Naive thymus-derived CD4-positive, alpha-beta T cell (primary cell): ENCODE measurements at regions not wholly inside any gene's neighbourhood (a gene's known extent, or its start where the extent isn't known, plus 50 kb on each side); places are given as distances from the start of the nearest gene placed in this dataset.

Experiments used
- ATAC-seq: fragments of 150-1000 bp; cut with Tn5 transposase; 2 replicates; pipeline ENCODE4 v1.10.0; 2021; ENCODE audit warnings: mild to moderate bottlenecking, moderate library complexity
- CTCF ChIA-PET: fragments of 350-600 bp; sonication (Branson Sonifier 250); formaldehyde crosslinking; loops from one replicate; lab custom pipeline; 2021; ENCODE audit warnings: antibody characterized with exemption; lab: Charles Lee
- POLR2A ChIA-PET: fragments of 350-600 bp; sonication (Branson Sonifier 250); formaldehyde crosslinking; loops from one replicate; lab custom pipeline; 2021; ENCODE audit warnings: antibody characterized with exemption, inconsistent platforms; lab: Charles Lee
- DNase-seq, 9 donors: peaks; one replicate each; pipeline versions ENCODE4 v3.0.0 to v3.0.0-alpha.2; 2020 to 2022; ENCODE audit warnings: mixed read lengths in 1 of 9
- H3K27ac ChIP-seq: one replicate; pipeline ENCODE4 v1.7.0; 2013; ENCODE audit warnings: mild to moderate bottlenecking, low read depth, low read length, moderate library complexity
- H3K27me3 ChIP-seq, 2 donors: one replicate each; pipeline ENCODE4 v1.7.0; 2013; ENCODE audit warnings: low read length in 2 of 2, mild to moderate bottlenecking in 2 of 2, moderate library complexity in 2 of 2; ENCODE audit not compliant: control insufficient read depth in 2 of 2, insufficient read depth in 2 of 2
- H3K36me3 ChIP-seq, 3 experiments: 1 replicate in 2 of 3; 2 replicates in 1 of 3; pipeline ENCODE4 v1.7.0; 2013; ENCODE audit warnings: low read length in 3 of 3, mild to moderate bottlenecking in 3 of 3, moderate library complexity in 1 of 3; ENCODE audit not compliant: insufficient read depth in 3 of 3, control insufficient read depth in 2 of 3
- H3K4me1 ChIP-seq, 2 donors: one replicate each; pipeline ENCODE4 v1.7.0; 2013; ENCODE audit warnings: low read length in 2 of 2, mild to moderate bottlenecking in 2 of 2, moderate library complexity in 1 of 2; ENCODE audit not compliant: control insufficient read depth in 2 of 2, insufficient read depth in 2 of 2
- H3K4me3 ChIP-seq: 2 replicates; pipeline ENCODE4 v1.7.0; 2013; ENCODE audit warnings: mild to moderate bottlenecking, low read length
- H3K9me3 ChIP-seq, 3 experiments: 1 replicate in 2 of 3; 2 replicates in 1 of 3; pipeline ENCODE4 v1.7.0; 2013; ENCODE audit warnings: low read length in 3 of 3; ENCODE audit not compliant: control insufficient read depth in 2 of 3
- H3K27ac Mint-ChIP-seq, 9 donors: one replicate each; pipeline ENCODE4 v1.8.0; 2020 to 2022; ENCODE audit warnings: mixed read lengths in 9 of 9, mild to moderate bottlenecking in 8 of 9, moderate library complexity in 5 of 9, inconsistent platforms in 2 of 9
- H3K27me3 Mint-ChIP-seq, 5 donors: one replicate each; pipeline ENCODE4 v1.8.0; 2021 to 2022; ENCODE audit warnings: mixed read lengths in 5 of 5, mild to moderate bottlenecking in 1 of 5
- H3K36me3 Mint-ChIP-seq, 5 donors: one replicate each; pipeline ENCODE4 v1.8.0; 2020 to 2022; ENCODE audit warnings: mixed read lengths in 5 of 5, mild to moderate bottlenecking in 3 of 5, inconsistent platforms in 1 of 5
- H3K4me1 Mint-ChIP-seq, 7 donors: one replicate each; pipeline ENCODE4 v1.8.0; 2020 to 2022; ENCODE audit warnings: mixed read lengths in 7 of 7, mild to moderate bottlenecking in 3 of 7, inconsistent platforms in 1 of 7
- H3K4me3 Mint-ChIP-seq, 10 donors: one replicate each; pipeline ENCODE4 v1.8.0; 2020 to 2022; ENCODE audit warnings: mild to moderate bottlenecking in 10 of 10, mixed read lengths in 10 of 10, moderate library complexity in 6 of 10, inconsistent platforms in 2 of 10
- H3K9me3 Mint-ChIP-seq, 11 donors: one replicate each; pipeline ENCODE4 v1.8.0; 2020 to 2022; ENCODE audit warnings: mixed read lengths in 11 of 11, mild to moderate bottlenecking in 4 of 11, inconsistent platforms in 1 of 11, moderate library complexity in 1 of 11
- intact Hi-C, 2 donors: fragments of 100-400 bp; cut with micrococcal nuclease; formaldehyde crosslinking; loops; one replicate each; pipeline ENCODE4 v1.15.1; 2023

DNA sequence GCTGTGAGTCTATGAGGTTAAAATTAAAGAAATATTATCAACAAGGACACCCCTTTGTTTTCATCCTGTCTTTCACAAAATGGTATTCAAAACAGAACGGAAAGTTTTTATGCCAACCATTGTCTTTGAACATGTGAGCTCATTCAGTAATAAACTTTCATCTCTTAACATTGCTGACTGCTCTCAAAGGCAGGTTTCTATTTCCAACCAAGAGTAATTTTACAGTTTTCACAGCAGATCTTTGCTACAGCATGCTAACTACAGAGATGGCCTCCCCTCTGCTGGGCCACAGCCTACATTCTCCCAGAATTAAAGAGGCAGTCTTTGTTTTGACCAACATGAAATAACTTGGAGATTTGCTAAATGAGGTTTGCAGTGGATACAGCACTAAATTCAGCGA, 101.5 kb downstream of the DMRT2 start:
- DNase-seq (no peak), ATAC-seq (no peak)
- intact Hi-C loops = no loop called here
- Histone ChIP-seq H3K4me1 (no peaks in the 10 kb centered on the region), H3K36me3 (no peaks in the 10 kb centered on the region), H3K27me3 (no peaks in the 10 kb centered on the region), H3K9me3 (no peaks in the 10 kb centered on the region), H3K27ac (no peak overlapping the region), H3K4me3 (no peak overlapping the region)
- Mint-ChIP-seq H3K4me1 (peaks cover 0 to 1% (median 0%) of the 10 kb centered on the region in 7 donors), H3K9me3 (peaks cover 0 to 18% (median 2%) of the 10 kb centered on the region in 11 donors), H3K4me3 (no peak overlapping the region), H3K27me3 (peaks cover 0 to 11% (median 3%) of the 10 kb centered on the region in 5 donors), H3K27ac (no peak overlapping the region), H3K36me3 (peaks cover 0 to 2% (median 0%) of the 10 kb centered on the region in 5 donors)
- ChIA-PET POLR2A (no interaction called here), CTCF (no interaction called here)

DNA sequence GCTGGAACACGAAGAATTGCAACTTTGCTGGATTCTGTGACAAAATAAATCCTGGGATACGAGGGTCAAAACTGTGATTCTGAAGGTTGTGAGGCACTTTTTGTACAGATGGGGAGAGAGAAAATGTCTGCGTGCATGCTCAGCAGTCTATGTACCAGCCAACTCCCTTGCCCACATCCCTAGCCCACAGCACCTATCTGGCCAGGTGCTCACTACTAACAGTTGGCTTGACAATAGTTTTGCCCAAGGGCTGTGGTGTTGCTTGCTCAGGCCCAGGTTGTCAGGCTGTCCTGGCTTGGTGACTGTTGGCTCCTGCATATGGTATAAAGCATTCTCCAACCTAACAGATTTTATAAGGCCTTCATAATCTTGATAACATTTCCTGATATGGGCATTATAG, 102.0 kb downstream of the DMRT2 start:
- H3K36me3 ChIP-seq = no peaks in the 10 kb centered on the region
- H3K9me3 ChIP-seq = no peaks in the 10 kb centered on the region
- H3K27ac ChIP-seq = no peak overlapping the region
- no peak overlapping the region for H3K27ac Mint-ChIP-seq
- ATAC-seq (no peak), DNase-seq (no peak)
- H3K9me3 Mint-ChIP-seq = peaks cover 0 to 15% (median 0%) of the 10 kb centered on the region in 11 donors
- no peaks in the 10 kb centered on the region for H3K4me1 ChIP-seq
- POLR2A ChIA-PET = no interaction called here
- peaks cover 0 to 1% (median 0%) of the 10 kb centered on the region in 7 donors for H3K4me1 Mint-ChIP-seq
- no peak overlapping the region for H3K4me3 Mint-ChIP-seq
- CTCF ChIA-PET = no interaction called here
- H3K36me3 Mint-ChIP-seq = no peaks in the 10 kb centered on the region
- intact Hi-C loops = no loop called here
- no peak overlapping the region for H3K4me3 ChIP-seq
- no peaks in the 10 kb centered on the region for H3K27me3 ChIP-seq
- H3K27me3 Mint-ChIP-seq = peaks cover 0 to 12% (median 4%) of the 10 kb centered on the region in 5 donors

DNA sequence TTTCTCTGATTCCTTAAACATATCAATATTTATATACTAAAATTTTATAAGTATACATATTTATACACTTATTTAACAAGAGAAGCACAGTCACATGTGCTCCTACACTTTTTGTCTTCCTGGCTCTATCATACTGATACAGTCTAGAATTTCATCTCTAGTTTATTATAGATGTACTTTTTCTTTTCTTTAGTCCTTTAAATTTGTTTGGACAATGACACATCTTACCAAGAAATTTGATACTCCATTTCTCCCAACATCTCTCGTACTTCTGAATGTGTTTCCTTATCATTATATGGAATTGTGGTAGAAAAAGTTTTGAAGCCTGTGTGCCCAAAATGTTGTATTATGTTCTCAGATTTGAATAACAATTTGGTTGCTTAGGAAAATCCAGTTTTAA, 104.6 kb downstream of the DMRT2 start:
- H3K27ac Mint-ChIP-seq = no peak overlapping the region
- Histone ChIP-seq H3K9me3 (no peaks in the 10 kb centered on the region), H3K27ac (no peak overlapping the region), H3K27me3 (no peaks in the 10 kb centered on the region), H3K36me3 (no peaks in the 10 kb centered on the region), H3K4me3 (no peak overlapping the region), H3K4me1 (no peaks in the 10 kb centered on the region)
- ChIA-PET POLR2A (no interaction called here), CTCF (no interaction called here)
- peaks cover 0 to 1% (median 0%) of the 10 kb centered on the region in 7 donors for H3K4me1 Mint-ChIP-seq
- intact Hi-C loops = no loop called here
- H3K9me3 Mint-ChIP-seq = peaks cover 0 to 15% (median 0%) of the 10 kb centered on the region in 11 donors
- DNase-seq (no peak), ATAC-seq (no peak)
- H3K36me3 Mint-ChIP-seq = no peaks in the 10 kb centered on the region
- H3K27me3 Mint-ChIP-seq = peaks cover 0 to 14% (median 4%) of the 10 kb centered on the region in 5 donors
- no peak overlapping the region for H3K4me3 Mint-ChIP-seq

DNA sequence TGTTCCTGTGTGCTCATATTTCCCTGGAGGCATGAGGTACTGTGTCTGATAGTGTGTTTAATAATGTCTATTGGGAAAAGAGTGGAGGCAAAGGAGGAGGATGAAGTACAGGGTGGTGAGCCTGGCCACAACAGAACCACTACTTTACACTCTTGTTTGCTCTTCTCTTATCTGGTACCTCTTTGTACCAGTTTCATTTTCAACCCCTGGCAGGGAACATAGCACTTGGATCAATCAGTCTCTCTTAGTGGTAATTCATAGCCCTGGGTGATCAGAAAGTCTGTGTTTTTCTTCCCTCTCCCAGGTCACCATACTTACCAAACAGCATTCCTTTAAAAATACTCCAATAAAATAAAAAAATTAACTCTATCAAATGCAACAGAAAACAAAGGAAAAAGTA, 105.4 kb downstream of the DMRT2 start:
- Mint-ChIP-seq H3K27ac (no peak overlapping the region), H3K9me3 (peaks cover 0 to 10% (median 0%) of the 10 kb centered on the region in 11 donors), H3K4me3 (no peak overlapping the region), H3K4me1 (peaks cover 0 to 1% (median 0%) of the 10 kb centered on the region in 7 donors), H3K27me3 (peaks cover 0 to 14% (median 4%) of the 10 kb centered on the region in 5 donors), H3K36me3 (no peaks in the 10 kb centered on the region)
- H3K9me3 ChIP-seq = no peaks in the 10 kb centered on the region
- H3K4me3 ChIP-seq = no peak overlapping the region
- ATAC-seq (no peak), DNase-seq (no peak)
- H3K27ac ChIP-seq = no peak overlapping the region
- H3K36me3 ChIP-seq = no peaks in the 10 kb centered on the region
- CTCF ChIA-PET = no interaction called here
- POLR2A ChIA-PET = no interaction called here
- no peaks in the 10 kb centered on the region for H3K27me3 ChIP-seq
- no peaks in the 10 kb centered on the region for H3K4me1 ChIP-seq
- intact Hi-C loops = no loop called here

DNA sequence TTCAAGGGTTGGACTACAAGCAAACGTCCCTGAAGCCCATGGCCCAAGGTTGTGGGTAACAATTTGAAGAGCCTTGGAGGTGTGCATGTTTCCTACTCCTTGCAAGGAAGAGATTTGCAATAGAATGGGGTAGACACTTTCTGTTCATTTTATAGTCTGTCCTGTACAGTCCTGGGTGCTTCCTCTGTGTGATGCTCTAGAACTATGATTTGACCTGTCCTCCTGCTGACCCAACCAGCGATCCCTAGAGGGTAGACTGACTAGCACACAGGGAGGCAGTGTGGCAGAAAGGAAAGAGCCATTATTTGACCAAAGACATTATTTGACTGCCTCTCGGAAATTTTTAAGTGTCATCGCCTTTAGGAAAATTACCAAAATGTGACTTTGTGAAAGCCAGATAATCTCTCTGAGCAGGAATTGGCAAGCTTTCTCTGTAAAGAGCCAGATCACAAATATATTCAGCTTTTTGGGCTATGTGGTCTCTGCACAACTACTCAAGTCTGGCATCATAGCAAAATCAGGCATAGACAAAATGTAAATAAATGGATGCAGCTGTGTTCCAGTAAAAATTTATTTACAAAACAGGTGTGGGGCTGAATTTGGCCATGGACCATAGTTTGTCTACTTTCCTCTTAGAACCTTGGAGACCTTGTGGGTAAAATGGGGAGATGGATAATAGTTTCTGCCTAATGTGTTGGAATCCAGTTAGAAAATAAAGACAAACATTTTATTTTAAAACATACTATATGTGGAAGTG, 106.8 kb downstream of the DMRT2 start:
- Mint-ChIP-seq H3K36me3 (no peaks in the 10 kb centered on the region), H3K27ac (no peak overlapping the region), H3K4me3 (no peak overlapping the region), H3K27me3 (peaks cover 0 to 15% (median 11%) of the 10 kb centered on the region in 5 donors), H3K4me1 (peaks cover 0 to 1% (median 0%) of the 10 kb centered on the region in 7 donors), H3K9me3 (peaks cover 0 to 10% (median 0%) of the 10 kb centered on the region in 11 donors)
- no peaks in the 10 kb centered on the region for H3K36me3 ChIP-seq
- DNase-seq (no peak), ATAC-seq (no peak)
- no peak overlapping the region for H3K27ac ChIP-seq
- intact Hi-C loops = no loop called here
- H3K9me3 ChIP-seq = no peaks in the 10 kb centered on the region
- ChIA-PET CTCF (no interaction called here), POLR2A (no interaction called here)
- no peaks in the 10 kb centered on the region for H3K27me3 ChIP-seq
- no peak overlapping the region for H3K4me3 ChIP-seq
- no peaks in the 10 kb centered on the region for H3K4me1 ChIP-seq

DNA sequence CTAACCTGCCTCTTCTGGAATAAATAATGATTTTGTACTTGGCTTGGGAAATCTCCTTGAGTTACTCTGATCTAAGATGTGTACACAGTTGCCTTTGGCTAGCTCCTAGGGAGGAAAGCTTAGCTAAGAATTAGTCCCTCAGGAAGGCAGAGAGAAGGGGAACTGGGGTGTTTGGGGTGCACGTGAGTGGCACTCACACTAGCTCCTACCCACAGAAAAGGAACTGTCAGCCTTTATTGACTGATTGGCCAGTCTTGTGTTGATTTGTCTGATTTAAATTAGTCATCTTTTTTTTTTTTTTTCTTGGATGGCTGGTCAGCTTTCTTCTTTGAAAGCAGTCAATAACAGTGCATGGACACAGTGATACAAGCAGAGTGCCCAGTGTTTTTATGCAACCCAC, 107.7 kb downstream of the DMRT2 start:
- H3K36me3 ChIP-seq = no peaks in the 10 kb centered on the region
- H3K9me3 Mint-ChIP-seq = peaks cover 0 to 10% (median 0%) of the 10 kb centered on the region in 11 donors
- no peaks in the 10 kb centered on the region for H3K36me3 Mint-ChIP-seq
- no peak overlapping the region for H3K27ac ChIP-seq
- H3K4me1 Mint-ChIP-seq = peaks cover 0 to 1% (median 0%) of the 10 kb centered on the region in 7 donors
- no peak overlapping the region for H3K27ac Mint-ChIP-seq
- no peak overlapping the region for H3K4me3 Mint-ChIP-seq
- H3K27me3 Mint-ChIP-seq = peaks cover 0 to 15% (median 11%) of the 10 kb centered on the region in 5 donors
- intact Hi-C loops = no loop called here
- no peak overlapping the region for H3K4me3 ChIP-seq
- ChIA-PET POLR2A (no interaction called here), CTCF (no interaction called here)
- DNase-seq (no peak), ATAC-seq (no peak)
- no peaks in the 10 kb centered on the region for H3K9me3 ChIP-seq
- H3K27me3 ChIP-seq = no peaks in the 10 kb centered on the region
- H3K4me1 ChIP-seq = no peaks in the 10 kb centered on the region

DNA sequence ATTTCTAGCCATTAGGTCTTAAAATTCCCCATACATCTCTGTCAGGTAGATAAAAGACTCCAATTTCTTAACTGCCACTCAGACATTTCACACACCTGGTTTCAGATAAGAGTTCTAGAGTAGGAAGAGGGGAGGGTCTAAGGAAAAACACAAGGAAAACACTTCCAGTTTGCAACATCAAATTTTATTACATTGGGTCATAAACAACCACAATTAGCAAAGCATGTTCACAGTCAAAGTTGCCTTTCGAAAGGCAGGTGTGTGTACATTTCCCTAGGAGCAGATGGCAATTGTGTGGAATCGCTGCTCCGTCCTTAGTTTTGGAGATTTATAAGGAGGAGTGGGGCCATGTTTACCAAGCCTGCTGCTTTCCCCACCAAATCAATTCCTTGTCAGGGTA, 120.8 kb downstream of the DMRT2 start:
- peaks cover 0 to 8% (median 0%) of the 10 kb centered on the region in 7 donors for H3K4me1 Mint-ChIP-seq
- H3K36me3 ChIP-seq = no peaks in the 10 kb centered on the region
- CTCF ChIA-PET = no interaction called here
- H3K27me3 Mint-ChIP-seq = peaks cover 0 to 19% (median 3%) of the 10 kb centered on the region in 5 donors
- POLR2A ChIA-PET = no interaction called here
- intact Hi-C loops = no loop called here
- peaks cover 0 to 13% (median 0%) of the 10 kb centered on the region in 5 donors for H3K36me3 Mint-ChIP-seq
- peaks cover 0 to 3% of the 10 kb centered on the region in 2 donors for H3K27me3 ChIP-seq
- H3K27ac Mint-ChIP-seq = peak overlapping the region in 3 of 9 donors; percentile 13 to 36 (median 20)
- H3K4me3 ChIP-seq = no peak overlapping the region
- no peaks in the 10 kb centered on the region for H3K4me1 ChIP-seq
- no peak overlapping the region for H3K27ac ChIP-seq
- ATAC-seq (no peak), DNase-seq (no peak)
- peaks cover 0 to 19% (median 6%) of the 10 kb centered on the region in 11 donors for H3K9me3 Mint-ChIP-seq
- H3K4me3 Mint-ChIP-seq = peak overlapping the region in 1 of 10 donors; percentile 45
- H3K9me3 ChIP-seq = no peaks in the 10 kb centered on the region
